HG03432 (cell line): ENCODE measurements at regions not wholly inside any gene's neighbourhood (a gene's known extent, or its start where the extent isn't known, plus 50 kb on each side); places are given as distances from the start of the nearest gene placed in this dataset.

Source experiments
- ATAC-seq: cut with Tn5 transposase; IDR thresholded peaks from one replicate; pipeline ENCODE4 v1.9.1; 2021; ENCODE audit warnings: mild to moderate bottlenecking, moderate library complexity; ENCODE audit not compliant: unreplicated experiment

DNA sequence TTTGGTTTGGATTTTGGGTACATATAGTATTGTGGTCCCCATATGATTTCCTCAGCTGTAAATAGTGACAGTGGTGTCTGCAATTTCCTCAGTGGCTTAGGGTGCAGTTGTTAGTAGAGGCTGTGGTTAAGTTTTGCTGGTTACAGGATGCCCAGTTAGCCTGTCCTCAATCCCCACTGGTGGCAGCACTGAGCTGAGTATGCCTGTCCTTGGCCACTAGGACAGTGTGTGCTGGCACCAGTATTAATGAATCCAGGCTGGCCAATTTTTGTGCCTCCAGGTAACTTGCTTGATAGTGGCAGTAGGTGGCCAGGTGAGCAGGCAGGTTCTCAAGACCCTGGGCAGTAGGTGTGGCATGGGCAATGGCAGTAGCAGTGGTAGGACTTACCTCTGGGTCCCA is 973.1 kb downstream of the TMEM182 start:
- no peak for ATAC-seq

GRCh38 chr2:103738108-103738507 is 976.3 kb downstream of the TMEM182 start:
- ATAC-seq: no peak

GRCh38 chr2:103738606-103739005 is 976.8 kb downstream of the TMEM182 start:
- no peak for ATAC-seq

DNA sequence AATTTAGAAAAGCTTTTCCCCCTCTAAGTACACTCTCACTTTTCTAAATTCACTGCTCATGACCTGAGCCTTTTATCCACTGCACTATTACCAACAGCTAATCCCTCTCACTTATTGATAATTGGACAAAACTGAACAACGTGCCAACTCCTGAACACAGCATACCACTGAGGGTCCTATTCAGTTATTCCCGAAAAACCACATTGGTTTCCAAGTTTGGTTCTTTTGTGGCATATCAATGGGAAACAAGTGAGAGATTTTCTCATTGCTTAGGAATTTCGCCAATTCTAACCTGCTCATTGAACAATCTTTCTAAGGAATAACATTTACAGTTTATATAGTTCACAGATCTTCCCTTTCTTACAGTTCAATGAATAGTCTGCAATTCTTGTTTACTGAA is 977.4 kb downstream of the TMEM182 start:
- ATAC-seq: no peak

- no peak for ATAC-seq
Observed at GRCh38 chr2:103739921-103740320, 978.1 kb downstream of the TMEM182 start.

DNA sequence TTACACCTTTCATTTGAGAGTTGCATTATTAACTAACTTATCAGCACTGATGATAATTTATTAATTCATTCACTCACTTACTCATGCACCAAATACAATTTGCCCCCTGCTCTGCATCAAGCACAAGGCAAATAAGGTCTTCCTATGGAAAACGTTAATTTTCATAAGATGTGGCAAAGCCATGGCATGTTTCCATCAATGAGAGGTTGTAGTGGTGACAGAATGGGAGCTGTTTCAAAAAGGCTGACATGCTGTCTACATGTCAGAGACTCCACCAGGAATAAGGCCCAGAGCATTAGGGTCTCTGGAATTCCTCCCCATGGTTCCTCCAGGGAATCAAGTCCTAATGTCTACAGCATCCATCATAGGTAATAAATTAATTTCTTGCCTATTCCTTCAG is 978.8 kb downstream of the TMEM182 start:
- ATAC-seq: no peak

GRCh38 chr2:103743195-103743594 is 981.4 kb downstream of the TMEM182 start:
- ATAC-seq: no peak

- no peak for ATAC-seq
Observed at GRCh38 chr2:103754530-103754929, 992.7 kb downstream of the TMEM182 start.

DNA sequence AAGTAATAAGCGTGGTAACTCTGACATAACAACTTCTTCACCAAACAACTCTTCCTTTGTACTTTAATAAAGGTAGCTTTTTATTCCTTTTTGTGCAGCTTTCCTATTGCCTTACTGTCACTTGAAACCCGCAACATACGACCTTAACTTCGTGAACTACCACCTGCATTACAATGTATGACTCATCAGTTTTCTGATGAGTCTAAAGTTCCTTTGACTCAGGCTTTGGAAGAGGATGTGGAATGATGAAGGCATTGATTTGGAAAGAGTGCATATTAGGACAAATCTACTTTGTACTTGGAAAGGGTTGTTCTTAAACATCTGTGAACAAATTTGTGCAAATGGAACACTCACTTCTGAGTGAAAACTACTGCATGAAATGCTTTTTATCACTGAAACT is 1012.1 kb downstream of the TMEM182 start:
- ATAC-seq: no peak

GRCh38 chr2:103780088-103780702 is 1018.4 kb downstream of the TMEM182 start:
- ATAC-seq: no peak

- ATAC-seq: no peak
Observed at GRCh38 chr2:103781313-103781712, 1019.5 kb downstream of the TMEM182 start.

DNA sequence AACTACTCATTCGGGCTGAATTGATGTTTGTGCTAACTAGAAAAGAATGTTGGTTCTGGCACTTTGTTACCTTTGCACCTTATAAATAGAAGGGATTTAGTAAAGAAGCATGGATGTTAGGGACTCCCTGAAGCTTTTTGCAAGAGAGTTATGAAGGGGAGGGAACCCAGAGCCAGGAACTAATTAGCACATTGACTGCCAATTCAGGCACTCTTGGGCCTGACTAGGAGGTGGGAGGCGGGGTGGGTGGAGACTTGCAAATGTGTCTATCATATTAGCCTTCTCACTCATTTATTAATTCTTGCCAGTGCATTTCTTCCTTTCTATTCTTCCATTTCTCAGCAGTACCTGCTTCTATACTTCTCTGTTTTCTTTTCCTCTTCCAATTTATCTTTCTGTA is 1022.4 kb downstream of the TMEM182 start:
- no peak for ATAC-seq

GRCh38 chr2:103785432-103785831 is 1023.6 kb downstream of the TMEM182 start:
- ATAC-seq: no peak

GRCh38 chr2:103785956-103786355 is 1024.1 kb downstream of the TMEM182 start:
- no peak for ATAC-seq

- ATAC-seq: no peak
Observed at GRCh38 chr2:103788389-103788788, 1026.6 kb downstream of the TMEM182 start.

DNA sequence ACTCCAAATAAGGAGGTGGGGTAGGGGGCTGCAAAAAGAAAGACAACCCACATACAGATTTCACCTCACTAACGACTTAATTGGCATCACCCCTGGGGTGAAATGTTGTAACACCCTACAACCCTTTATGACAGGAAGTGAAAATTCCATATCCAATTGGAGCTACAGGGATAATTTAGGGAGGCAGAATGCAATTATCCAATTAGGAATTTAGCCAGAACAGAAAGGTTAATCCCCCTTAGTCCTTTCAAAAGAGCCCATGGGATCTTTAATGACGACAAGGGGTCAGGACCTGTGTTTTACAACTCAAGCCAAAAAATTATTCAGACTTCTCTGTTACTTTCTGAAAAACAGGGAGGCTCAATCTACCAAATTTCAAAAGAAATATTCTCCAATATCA is 1027.1 kb downstream of the TMEM182 start:
- no peak for ATAC-seq

DNA sequence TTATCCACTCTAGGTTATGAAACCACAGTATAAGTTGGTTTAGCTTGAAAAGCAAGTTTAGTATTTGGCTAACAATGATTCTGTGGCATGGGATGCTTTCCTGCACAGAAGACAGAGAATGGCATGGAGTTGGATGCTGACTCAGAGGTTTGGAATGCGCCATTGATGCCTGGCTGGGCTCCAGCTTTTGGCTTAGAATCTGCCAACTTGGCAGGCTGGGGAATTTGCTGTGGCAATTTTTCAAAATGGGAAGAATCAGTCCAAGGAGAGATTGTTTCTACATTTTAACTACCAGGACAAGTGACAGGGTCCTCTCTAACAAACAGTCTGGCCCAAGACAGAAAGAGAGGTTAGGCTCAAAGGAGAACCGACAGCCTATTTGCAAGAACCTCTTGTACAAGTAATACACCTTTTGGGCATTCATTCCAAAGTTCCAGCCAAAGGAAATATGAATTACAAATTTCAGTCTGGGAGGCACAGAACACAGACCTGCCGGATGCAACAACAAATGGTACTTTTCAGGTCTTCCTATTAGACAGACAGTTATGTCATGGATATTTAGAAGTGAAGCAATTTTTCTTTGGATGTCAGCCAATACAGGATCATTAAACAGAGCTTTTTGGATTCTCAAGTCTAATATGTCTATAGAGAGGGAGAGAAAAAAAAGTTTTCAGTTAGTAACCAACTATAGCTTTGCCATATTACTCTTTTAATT is 1027.7 kb downstream of the TMEM182 start:
- no peak for ATAC-seq

GRCh38 chr2:103792042-103792441 is 1030.2 kb downstream of the TMEM182 start:
- ATAC-seq: no peak

DNA sequence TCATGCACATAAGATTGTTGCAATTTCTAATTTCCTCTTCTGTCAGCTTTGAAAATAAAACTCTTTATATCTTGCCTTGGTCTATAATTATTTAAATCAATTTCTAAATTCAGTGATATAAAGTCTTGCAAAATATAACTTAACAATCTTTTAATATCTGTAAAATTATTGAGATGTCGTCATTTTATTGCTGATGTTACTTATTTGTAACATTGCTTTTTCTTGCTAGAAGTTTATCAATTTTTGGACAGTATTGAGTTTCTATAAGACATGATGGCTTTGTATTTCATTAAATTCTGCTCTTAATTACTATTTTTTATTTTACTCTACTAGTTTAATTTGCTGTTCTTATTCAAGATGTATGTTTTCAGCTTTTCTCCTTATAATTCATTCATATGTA is 1036.5 kb downstream of the TMEM182 start:
- ATAC-seq: no peak

DNA sequence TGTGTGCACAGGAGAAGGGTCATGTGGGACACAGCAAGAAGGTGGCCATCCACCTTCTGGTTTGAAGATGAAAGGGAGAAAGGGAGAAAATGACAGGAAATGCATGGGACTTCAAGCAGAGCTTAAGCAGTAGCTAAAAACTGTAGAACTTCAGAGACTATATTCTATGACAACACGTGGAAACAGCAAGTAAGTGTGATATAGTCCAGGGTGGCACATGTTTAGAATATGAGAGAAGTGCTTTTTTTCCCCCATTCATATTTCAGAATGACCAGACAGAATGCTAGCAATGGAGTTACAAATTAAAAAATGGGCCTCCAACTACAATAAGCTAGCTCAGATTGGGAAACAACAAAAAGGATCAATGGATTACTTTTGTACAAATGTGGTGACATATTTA is 1042.2 kb downstream of the TMEM182 start:
- no peak for ATAC-seq

DNA sequence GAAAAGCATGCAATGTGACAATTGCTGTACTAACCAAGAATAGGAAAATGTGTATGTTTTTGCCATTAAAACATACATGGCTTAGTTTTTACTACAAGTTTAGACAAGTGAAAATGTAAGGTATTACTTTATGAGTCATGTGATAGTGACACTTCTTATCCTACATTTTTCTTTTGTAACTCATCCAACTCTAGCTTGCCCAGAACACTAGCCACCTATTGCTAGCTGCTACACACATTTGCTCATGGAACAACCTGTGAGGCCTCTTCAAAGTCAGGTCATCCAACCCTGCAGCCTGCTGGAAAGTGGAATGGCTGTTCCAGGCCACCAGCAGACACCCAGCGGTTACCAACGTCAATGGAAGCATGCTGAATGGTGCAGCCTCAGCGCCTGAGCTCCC is 1043.9 kb downstream of the TMEM182 start:
- ATAC-seq: no peak

DNA sequence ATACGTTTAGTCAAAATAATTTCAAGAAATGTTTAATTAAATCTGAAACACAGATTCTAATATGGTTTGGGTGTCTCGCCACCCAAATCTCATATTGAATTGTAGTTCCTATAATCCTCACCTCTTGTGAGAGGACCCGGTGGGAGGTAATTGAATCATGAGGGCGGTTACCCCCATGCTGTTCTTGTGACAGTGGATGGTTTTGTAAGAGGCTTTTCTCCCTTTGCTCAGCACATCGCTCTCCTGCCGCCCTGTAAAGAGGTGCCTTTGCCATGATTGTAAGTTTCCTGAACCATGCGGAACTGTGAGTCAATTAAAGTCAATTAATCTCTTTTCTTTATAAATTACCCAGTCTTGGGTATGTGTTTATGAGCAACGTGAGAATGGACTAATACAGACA is 1045.1 kb upstream of the POU3F3 start:
- no peak for ATAC-seq

DNA sequence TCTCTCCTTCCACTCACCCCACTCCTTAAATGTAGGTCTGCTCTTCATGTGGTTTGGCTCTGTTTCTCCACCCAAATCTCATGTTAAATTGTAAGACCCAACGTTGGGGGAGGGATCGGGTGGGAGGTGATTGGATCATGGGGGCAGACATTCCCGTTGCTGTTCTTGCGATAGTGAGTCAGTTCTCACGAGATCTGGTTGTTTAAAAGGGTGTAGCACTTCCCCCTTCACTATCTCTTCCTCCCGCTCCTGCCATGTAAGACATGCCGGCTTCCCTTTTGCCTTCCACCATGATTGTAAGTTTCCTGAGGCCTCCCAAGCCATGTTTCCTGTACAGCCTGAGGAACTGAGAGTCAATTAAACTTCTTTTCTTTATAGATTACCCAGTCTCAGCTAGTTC is 1044.5 kb upstream of the POU3F3 start:
- no peak for ATAC-seq
